Activated T-cell treated with anti-CD3 and anti-CD28 coated beads, Interleukin-2, amount 50 U/mL, for 72 hours (primary cell): ENCODE measurements at regions not wholly inside any gene's neighbourhood (a gene's known extent, or its start where the extent isn't known, plus 50 kb on each side); places are given as distances from the start of the nearest gene placed in this dataset.

Experiments
- ATAC-seq, 2 donors: fragments of 150-1000 bp; cut with Tn5 transposase; replicated peaks in 1 of 2; 2 replicates each; pipeline ENCODE4 v1.10.0; 2021; ENCODE audit warnings: moderate library complexity in 2 of 2, mild to moderate bottlenecking in 1 of 2
- DNase-seq, 2 donors: peaks; one replicate each; pipeline ENCODE4 v3.0.0; 2021 to 2022; ENCODE audit warnings: mixed read lengths in 1 of 2
- H3K27ac Mint-ChIP-seq: one replicate; pipeline ENCODE4 v1.8.0; 2022; ENCODE audit warnings: mild to moderate bottlenecking, moderate library complexity, mixed read lengths
- H3K27me3 Mint-ChIP-seq: one replicate; pipeline ENCODE4 v1.8.0; 2022; ENCODE audit warnings: low read depth, mixed read lengths
- H3K36me3 Mint-ChIP-seq, 2 donors: one replicate each; pipeline ENCODE4 v1.8.0; 2022; ENCODE audit warnings: mixed read lengths in 2 of 2, mild to moderate bottlenecking in 1 of 2; ENCODE audit not compliant: insufficient read depth in 2 of 2
- H3K4me1 Mint-ChIP-seq: one replicate; pipeline ENCODE4 v1.8.0; 2022; ENCODE audit warnings: low read depth, mixed read lengths
- H3K4me3 Mint-ChIP-seq, 2 donors: one replicate each; pipeline ENCODE4 v1.8.0; 2022; ENCODE audit warnings: mild to moderate bottlenecking in 2 of 2, mixed read lengths in 2 of 2, moderate library complexity in 2 of 2
- H3K9me3 Mint-ChIP-seq, 2 donors: one replicate each; pipeline ENCODE4 v1.8.0; 2022; ENCODE audit warnings: mixed read lengths in 2 of 2

DNA sequence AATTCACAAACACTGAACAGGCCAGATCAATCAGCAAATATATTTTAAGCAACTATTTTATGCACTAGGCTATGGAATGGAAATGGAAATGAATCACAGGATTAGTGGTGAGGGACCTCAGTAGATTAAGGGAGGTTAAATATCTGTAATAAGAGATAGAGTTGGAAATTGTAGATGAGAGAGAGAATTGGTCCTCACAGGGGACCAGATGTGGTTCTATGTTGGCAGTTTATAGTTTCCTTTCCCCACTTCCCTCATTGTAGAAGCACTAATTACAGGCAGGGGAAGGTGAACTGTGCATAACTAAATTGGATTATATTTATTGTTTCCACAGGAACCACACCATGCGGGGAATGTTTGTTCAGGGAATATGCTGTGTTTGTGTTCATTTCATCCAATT lies 496.2 kb downstream of the ARHGEF28 start:
- Mint-ChIP-seq H3K9me3 (peaks cover 0 to 4% of the 10 kb centered on the region in 2 donors), H3K4me3 (no peak overlapping the region), H3K4me1 (no peaks in the 10 kb centered on the region), H3K27ac (no peak overlapping the region), H3K27me3 (peaks cover 7% of the 10 kb centered on the region), H3K36me3 (no peaks in the 10 kb centered on the region)
- ATAC-seq (no peak), DNase-seq (no peak)

DNA sequence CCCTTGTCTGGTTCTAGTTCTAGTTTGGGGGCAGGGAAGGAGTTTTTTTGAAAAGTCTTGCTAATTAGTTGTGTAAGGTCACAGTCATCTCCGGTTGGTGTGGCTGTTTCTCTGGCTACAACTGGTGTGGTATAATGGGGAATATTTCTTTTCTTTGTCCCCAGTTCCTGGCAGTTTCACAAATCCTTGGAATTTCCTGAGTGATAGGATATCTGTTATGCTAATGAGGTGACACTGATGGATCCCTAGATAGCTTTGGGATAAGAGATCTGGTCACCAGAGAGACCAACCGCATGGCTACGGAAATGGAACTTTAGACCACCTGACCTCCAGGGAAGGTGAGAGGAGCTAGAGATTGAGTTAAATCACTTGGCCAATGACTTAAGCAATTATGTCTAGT lies 494.6 kb downstream of the ARHGEF28 start:
- DNase-seq = no peak
- no peaks in the 10 kb centered on the region for H3K36me3 Mint-ChIP-seq
- no peak for ATAC-seq
- no peak overlapping the region for H3K27ac Mint-ChIP-seq
- peaks cover 2% of the 10 kb centered on the region for H3K27me3 Mint-ChIP-seq
- no peak overlapping the region for H3K4me3 Mint-ChIP-seq
- no peaks in the 10 kb centered on the region for H3K4me1 Mint-ChIP-seq
- H3K9me3 Mint-ChIP-seq = peaks cover 0 to 4% of the 10 kb centered on the region in 2 donors

- Mint-ChIP-seq H3K27me3 (peaks cover 11% of the 10 kb centered on the region), H3K27ac (no peak overlapping the region), H3K4me3 (no peak overlapping the region), H3K36me3 (no peaks in the 10 kb centered on the region), H3K9me3 (peaks cover 0 to 4% of the 10 kb centered on the region in 2 donors), H3K4me1 (no peaks in the 10 kb centered on the region)
- DNase-seq (no peak), ATAC-seq (no peak)
Observed at GRCh38 chr5:74118071-74118470, 492.1 kb downstream of the ARHGEF28 start.

DNA sequence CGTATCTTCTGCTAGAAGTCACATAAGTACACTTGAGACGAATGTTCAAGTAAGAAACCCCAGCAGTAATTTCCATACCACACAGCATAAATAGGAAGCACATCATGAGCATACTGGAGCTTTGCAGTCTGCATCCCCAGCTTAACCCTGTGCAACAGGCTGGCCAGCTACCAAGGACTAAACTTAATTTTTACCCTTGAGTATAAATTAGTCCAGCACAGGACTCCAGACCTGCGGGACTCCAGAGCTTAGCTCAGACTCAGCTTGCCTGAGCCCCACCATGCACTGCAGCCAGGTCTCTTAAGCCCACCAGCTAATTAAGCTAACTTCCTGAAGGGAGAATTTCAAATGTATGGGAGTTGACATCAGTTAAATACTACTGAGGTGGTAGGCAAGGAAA lies 491.0 kb downstream of the ARHGEF28 start:
- DNase-seq (no peak), ATAC-seq (no peak)
- Mint-ChIP-seq H3K27me3 (peaks cover 19% of the 10 kb centered on the region), H3K27ac (no peak overlapping the region), H3K9me3 (peaks cover 0 to 4% of the 10 kb centered on the region in 2 donors), H3K36me3 (no peaks in the 10 kb centered on the region), H3K4me1 (no peaks in the 10 kb centered on the region), H3K4me3 (no peak overlapping the region)

DNA sequence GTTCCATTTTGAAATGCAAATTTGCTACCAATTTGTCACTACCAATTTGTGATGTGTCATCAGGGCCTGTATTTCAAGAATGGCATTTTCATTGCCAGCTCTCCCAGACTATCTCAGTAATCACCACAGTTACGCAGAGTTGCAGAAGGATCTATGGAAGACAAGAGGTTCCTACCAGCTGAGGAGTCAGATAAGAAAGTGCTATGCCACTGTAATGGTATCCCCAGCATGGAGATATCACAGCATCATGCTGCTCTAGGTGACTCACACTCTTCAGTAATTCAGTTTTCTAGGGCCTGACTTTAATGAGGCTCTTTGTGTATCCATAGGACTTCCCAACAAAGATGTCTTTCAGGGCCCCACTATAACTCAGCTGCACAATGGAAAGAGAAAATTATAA lies 490.3 kb downstream of the ARHGEF28 start:
- H3K4me1 Mint-ChIP-seq = no peaks in the 10 kb centered on the region
- DNase-seq = no peak
- H3K27me3 Mint-ChIP-seq = peaks cover 22% of the 10 kb centered on the region
- H3K27ac Mint-ChIP-seq = no peak overlapping the region
- H3K36me3 Mint-ChIP-seq = no peaks in the 10 kb centered on the region
- no peak overlapping the region for H3K4me3 Mint-ChIP-seq
- no peak for ATAC-seq
- H3K9me3 Mint-ChIP-seq = peaks cover 0 to 4% of the 10 kb centered on the region in 2 donors

DNA sequence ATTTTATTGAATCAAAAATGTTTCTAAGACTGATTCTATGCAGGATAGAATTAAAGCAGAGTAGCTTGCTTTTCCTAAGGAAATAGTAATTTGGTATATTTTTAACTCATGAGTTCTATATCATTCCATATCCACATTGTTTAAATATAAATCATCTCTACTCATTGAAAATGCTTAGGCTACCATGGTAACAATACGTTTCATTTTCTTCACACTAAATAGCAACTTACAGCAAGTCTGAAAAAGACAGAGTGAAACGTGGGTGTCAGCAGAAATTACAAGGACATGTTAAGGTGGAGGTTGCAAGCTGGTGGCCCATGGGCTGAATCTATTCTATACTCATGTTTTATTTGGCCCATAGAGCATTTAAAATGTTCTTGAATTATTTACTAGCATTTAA lies 487.9 kb downstream of the ARHGEF28 start:
- H3K27me3 Mint-ChIP-seq = peaks cover 22% of the 10 kb centered on the region
- no peak for DNase-seq
- H3K9me3 Mint-ChIP-seq = no peaks in the 10 kb centered on the region
- no peaks in the 10 kb centered on the region for H3K4me1 Mint-ChIP-seq
- H3K36me3 Mint-ChIP-seq = no peaks in the 10 kb centered on the region
- no peak overlapping the region for H3K4me3 Mint-ChIP-seq
- ATAC-seq = no peak
- H3K27ac Mint-ChIP-seq = no peak overlapping the region

DNA sequence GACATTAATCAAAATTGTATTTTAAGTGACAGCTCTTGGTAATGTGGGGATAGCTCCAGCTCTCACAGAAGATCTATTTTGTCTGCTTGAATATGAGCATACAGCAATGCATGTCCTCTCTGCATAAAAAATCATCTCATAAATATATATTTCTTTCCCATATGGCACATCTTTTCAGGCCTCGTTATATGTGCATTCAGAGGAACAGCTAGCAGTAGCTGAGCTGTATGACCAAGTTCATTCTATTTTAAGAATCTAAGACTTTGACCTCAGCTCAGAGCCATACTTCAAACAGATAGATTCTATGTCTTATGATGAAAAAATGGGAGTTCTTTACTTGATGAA lies 487.2 kb downstream of the ARHGEF28 start:
- Mint-ChIP-seq H3K36me3 (no peaks in the 10 kb centered on the region), H3K27ac (no peak overlapping the region), H3K4me1 (no peaks in the 10 kb centered on the region), H3K4me3 (no peak overlapping the region), H3K27me3 (peaks cover 22% of the 10 kb centered on the region), H3K9me3 (no peaks in the 10 kb centered on the region)
- ATAC-seq = no peak
- DNase-seq = no peak

GRCh38 chr5:74112372-74113195 lies 486.6 kb downstream of the ARHGEF28 start:
- Mint-ChIP-seq H3K9me3 (no peaks in the 10 kb centered on the region), H3K4me1 (no peaks in the 10 kb centered on the region)

GRCh38 chr5:74111764-74112163 lies 485.8 kb downstream of the ARHGEF28 start:
- Mint-ChIP-seq H3K4me1 (no peaks in the 10 kb centered on the region), H3K27me3 (peaks cover 34% of the 10 kb centered on the region), H3K36me3 (no peaks in the 10 kb centered on the region)

More at GRCh38 chr5:74112372-74113195, 486.6 kb downstream of the ARHGEF28 start:
- no peak overlapping the region for H3K27ac Mint-ChIP-seq
- ATAC-seq (no peak), DNase-seq (no peak)
- no peak overlapping the region for H3K4me3 Mint-ChIP-seq
- H3K27me3 Mint-ChIP-seq = peaks cover 28% of the 10 kb centered on the region
- no peaks in the 10 kb centered on the region for H3K36me3 Mint-ChIP-seq

DNA sequence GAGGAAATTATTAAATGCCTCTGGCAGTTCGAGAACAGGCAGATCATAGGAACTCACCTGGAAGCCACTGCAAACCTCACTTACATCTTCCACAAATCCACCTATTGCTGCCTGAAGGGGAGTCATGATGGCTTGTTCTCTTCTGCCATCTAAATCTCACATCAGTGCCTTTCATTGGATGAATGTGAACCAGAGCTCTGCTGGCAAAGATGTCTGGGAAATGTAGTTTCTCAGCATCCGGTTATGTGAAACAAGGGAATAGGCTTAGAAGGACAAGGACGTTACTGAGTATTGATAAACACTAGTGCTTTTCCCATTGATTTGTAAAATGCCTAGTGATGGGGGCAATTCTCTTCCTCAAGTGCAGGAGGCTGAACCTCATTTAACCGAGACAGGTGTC lies 483.3 kb downstream of the ARHGEF28 start:
- Mint-ChIP-seq H3K36me3 (no peaks in the 10 kb centered on the region), H3K4me1 (no peaks in the 10 kb centered on the region), H3K27ac (no peak overlapping the region), H3K9me3 (peaks cover 0 to 2% of the 10 kb centered on the region in 2 donors), H3K27me3 (peaks cover 40% of the 10 kb centered on the region), H3K4me3 (no peak overlapping the region)
- no peak for DNase-seq
- no peak for ATAC-seq

More at GRCh38 chr5:74111764-74112163, 485.8 kb downstream of the ARHGEF28 start:
- H3K4me3 Mint-ChIP-seq = no peak overlapping the region
- H3K9me3 Mint-ChIP-seq = no peaks in the 10 kb centered on the region
- DNase-seq (no peak), ATAC-seq (no peak)
- no peak overlapping the region for H3K27ac Mint-ChIP-seq

GRCh38 chr5:74107899-74108298 lies 481.9 kb downstream of the ARHGEF28 start:
- H3K27me3 Mint-ChIP-seq = peaks cover 33% of the 10 kb centered on the region
- DNase-seq (no peak), ATAC-seq (no peak)
- no peak overlapping the region for H3K4me3 Mint-ChIP-seq
- no peak overlapping the region for H3K27ac Mint-ChIP-seq
- H3K4me1 Mint-ChIP-seq = no peaks in the 10 kb centered on the region
- peaks cover 0 to 2% of the 10 kb centered on the region in 2 donors for H3K9me3 Mint-ChIP-seq
- H3K36me3 Mint-ChIP-seq = no peaks in the 10 kb centered on the region

- H3K9me3 Mint-ChIP-seq = peaks cover 0 to 2% of the 10 kb centered on the region in 2 donors
- H3K4me3 Mint-ChIP-seq = no peak overlapping the region
- H3K27ac Mint-ChIP-seq = no peak overlapping the region
- DNase-seq (no peak), ATAC-seq (no peak)
- H3K36me3 Mint-ChIP-seq = no peaks in the 10 kb centered on the region
- no peaks in the 10 kb centered on the region for H3K4me1 Mint-ChIP-seq
- peaks cover 24% of the 10 kb centered on the region for H3K27me3 Mint-ChIP-seq
Observed at GRCh38 chr5:74105126-74105780, 479.3 kb downstream of the ARHGEF28 start.

- Mint-ChIP-seq H3K36me3 (no peaks in the 10 kb centered on the region), H3K27ac (no peak overlapping the region), H3K9me3 (peaks cover 0 to 4% of the 10 kb centered on the region in 2 donors), H3K4me1 (no peaks in the 10 kb centered on the region), H3K4me3 (no peak overlapping the region), H3K27me3 (peaks cover 24% of the 10 kb centered on the region)
- ATAC-seq (no peak), DNase-seq (no peak)
Observed at GRCh38 chr5:74103131-74104023, 477.4 kb downstream of the ARHGEF28 start.
